ENCODE measurements at regions not wholly inside any gene's neighbourhood (a gene's known extent, or its start where the extent isn't known, plus 50 kb on each side); places are given as distances from the start of the nearest gene placed in this dataset.
A peak's percentile ranks its signal among the peaks of the same experiment; 100 is the strongest.
"Not testable (repeated sequence)": the region's sequence is repeated elsewhere in the genome, so short reads cannot be mapped to it uniquely, and the experiment has no call there.

DNA sequence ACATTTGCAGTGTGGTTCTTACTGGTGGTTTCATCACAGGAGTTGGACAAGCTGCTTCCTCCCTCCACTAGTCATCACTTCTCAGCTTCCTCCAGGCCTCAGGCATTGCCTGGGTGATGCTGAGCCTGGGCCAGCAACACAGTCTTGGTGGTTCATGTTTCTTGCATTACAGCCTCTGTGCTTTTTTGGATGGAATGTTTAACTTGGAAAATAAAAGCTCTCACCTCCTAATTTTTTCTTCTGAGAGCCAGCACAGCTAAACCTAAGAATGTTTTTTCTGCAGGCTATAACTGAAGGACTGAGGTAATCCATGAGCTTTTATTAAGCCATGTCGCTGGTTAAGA is 66.1 kb upstream of the RHOU start:
- DNase-seq (ENCODE audit: low spot score): peak; percentile 10

DNA sequence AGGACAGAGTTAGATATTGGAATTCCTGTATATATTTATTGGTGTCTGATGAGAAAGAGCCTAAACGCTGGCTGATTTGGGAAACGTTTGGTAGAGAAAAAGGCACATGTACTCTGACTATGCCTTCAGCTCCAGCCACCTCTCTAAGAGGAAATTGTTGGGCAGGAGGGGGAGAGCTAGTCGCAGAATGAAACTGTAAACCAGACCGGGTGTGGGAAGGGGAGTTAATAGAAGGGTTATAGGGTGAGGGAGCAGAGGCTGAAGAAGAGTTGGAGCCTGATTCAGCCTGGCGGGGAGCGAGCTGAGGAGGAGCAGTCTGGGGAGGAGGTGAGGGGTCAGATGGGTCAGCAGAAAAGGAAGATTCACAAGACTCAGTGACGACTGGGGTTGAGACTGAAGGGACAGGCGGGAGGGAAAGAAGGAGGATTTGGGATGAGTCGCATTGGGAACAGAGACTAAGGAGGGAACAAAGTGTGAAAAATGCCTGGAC is 54.2 kb upstream of the RHOU start:
- not testable (repeated sequence) for DNase-seq (ENCODE audit: low spot score)

DNA sequence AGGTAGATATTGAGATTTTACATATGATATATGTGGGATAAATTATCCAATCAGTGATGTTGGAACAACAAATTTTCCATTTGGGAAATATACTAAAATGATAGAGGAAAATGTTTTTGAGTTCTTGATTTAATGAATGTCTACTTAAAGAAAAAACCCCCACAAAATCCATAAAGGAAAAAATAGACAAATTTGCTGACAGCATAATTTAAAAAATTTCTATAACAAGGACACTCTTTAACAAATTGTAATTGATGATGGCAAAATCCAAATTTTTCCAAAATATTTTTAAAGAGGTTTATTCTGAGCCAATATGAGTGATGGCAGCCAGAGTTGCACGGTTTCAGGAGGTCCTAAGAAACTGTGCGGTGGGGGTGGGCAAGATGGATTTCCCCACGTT is 51.9 kb upstream of the RHOU start:
- no peak for DNase-seq (ENCODE audit: low spot score)

DNA sequence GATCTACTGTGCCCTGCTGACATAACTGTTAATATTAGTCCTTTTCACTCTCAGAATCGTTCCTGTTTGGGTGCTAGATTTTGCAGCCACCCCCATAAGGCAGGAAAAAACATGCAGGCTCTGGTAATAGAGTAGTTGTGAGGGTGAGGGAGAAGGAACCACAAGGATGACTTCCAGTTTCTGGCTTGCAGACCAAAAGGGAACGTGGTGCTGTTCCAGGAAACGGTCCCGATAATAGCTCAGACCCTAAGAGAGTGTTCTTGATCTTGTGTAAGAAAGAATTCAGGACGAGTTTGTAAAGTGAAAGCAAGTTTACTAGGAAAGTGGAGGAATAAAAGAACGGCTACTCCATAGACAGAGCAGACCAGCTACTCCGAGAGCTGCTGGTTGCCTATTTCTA is 50.7 kb upstream of the RHOU start:
- no peak for DNase-seq (ENCODE audit: low spot score)

DNA sequence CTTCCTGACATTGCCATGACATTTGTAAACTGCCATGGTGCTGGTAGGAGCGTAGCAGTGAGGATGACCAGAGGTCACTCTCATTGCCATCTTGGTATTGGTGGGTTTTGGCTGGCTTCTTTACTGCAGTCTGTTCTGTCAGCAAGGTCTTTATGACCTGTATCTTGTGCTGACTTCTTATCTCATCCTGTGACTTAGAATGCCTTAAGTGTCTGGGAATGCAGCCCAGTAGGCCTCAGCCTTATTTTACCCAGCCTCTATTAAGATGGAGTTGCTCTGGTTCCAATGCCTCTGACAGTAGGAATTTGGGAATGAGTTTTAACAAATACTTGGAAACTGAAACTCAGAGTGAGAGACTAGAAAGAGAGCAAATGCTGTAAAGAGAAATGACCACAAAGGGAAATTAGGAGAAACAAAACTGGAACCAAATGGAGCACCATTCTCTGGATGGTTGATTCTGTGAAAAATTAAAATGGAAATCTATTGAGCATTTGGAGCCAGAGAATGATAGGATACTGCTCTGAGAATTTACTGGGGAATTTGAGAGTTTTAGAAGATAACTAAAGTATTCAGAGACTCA is 50.1 kb upstream of the RHOU start:
- no peak for DNase-seq (ENCODE audit: low spot score)
